ENCODE measurements at regions not wholly inside any gene's neighbourhood (a gene's known extent, or its start where the extent isn't known, plus 50 kb on each side); places are given as distances from the start of the nearest gene placed in this dataset.
"Not testable (repeated sequence)": the region's sequence is repeated elsewhere in the genome, so short reads cannot be mapped to it uniquely, and the experiment has no call there.

GRCh38 chr2:220775856-220776488 lies 796.1 kb downstream of the EPHA4 start:
- no peak for DNase-seq (ENCODE audit: low read depth in 3 of 3)

GRCh38 chr2:220779076-220779475 lies 793.0 kb downstream of the EPHA4 start:
- DNase-seq (ENCODE audit: low read depth in 3 of 3), result not testable (repeated sequence)

- no peak for DNase-seq (ENCODE audit: low read depth in 3 of 3)
Measured at GRCh38 chr2:220779511-220779910, 792.6 kb downstream of the EPHA4 start.

GRCh38 chr2:220779931-220780330 lies 792.2 kb downstream of the EPHA4 start:
- no peak for DNase-seq (ENCODE audit: low read depth in 3 of 3)

- no peak for DNase-seq (ENCODE audit: low read depth in 3 of 3)
Measured at GRCh38 chr2:220781622-220782241, 790.4 kb downstream of the EPHA4 start.

- no peak for DNase-seq (ENCODE audit: low read depth in 3 of 3)
Measured at GRCh38 chr2:220782609-220783113, 789.4 kb downstream of the EPHA4 start.

GRCh38 chr2:220783671-220784070 lies 788.4 kb downstream of the EPHA4 start:
- DNase-seq (ENCODE audit: low read depth in 3 of 3), result no peak

- no peak for DNase-seq (ENCODE audit: low read depth in 3 of 3)
Measured at GRCh38 chr2:220785178-220785577, 786.9 kb downstream of the EPHA4 start.

- DNase-seq (ENCODE audit: low read depth in 3 of 3), result no peak
Measured at GRCh38 chr2:220786216-220786615, 785.9 kb downstream of the EPHA4 start.

GRCh38 chr2:220787251-220787650 lies 784.9 kb downstream of the EPHA4 start:
- no peak for DNase-seq (ENCODE audit: low read depth in 3 of 3)

GRCh38 chr2:220789961-220790360 lies 782.1 kb downstream of the EPHA4 start:
- no peak for DNase-seq (ENCODE audit: low read depth in 3 of 3)

GRCh38 chr2:220795705-220796104 lies 776.4 kb downstream of the EPHA4 start:
- no peak for DNase-seq (ENCODE audit: low read depth in 3 of 3)

- no peak for DNase-seq (ENCODE audit: low read depth in 3 of 3)
Measured at GRCh38 chr2:220811115-220811514, 761.0 kb downstream of the EPHA4 start.

GRCh38 chr2:220811952-220812570 lies 760.0 kb downstream of the EPHA4 start:
- no peak for DNase-seq (ENCODE audit: low read depth in 3 of 3)

GRCh38 chr2:220814441-220814840 lies 757.7 kb downstream of the EPHA4 start:
- no peak for DNase-seq (ENCODE audit: low read depth in 3 of 3)

- no peak for DNase-seq (ENCODE audit: low read depth in 3 of 3)
Measured at GRCh38 chr2:220815698-220816097, 756.4 kb downstream of the EPHA4 start.

- DNase-seq (ENCODE audit: low read depth in 3 of 3), result no peak
Measured at GRCh38 chr2:220821683-220822082, 750.4 kb downstream of the EPHA4 start.

GRCh38 chr2:220823590-220823989 lies 748.5 kb downstream of the EPHA4 start:
- not testable (repeated sequence) for DNase-seq (ENCODE audit: low read depth in 3 of 3)

GRCh38 chr2:220833446-220833845 lies 738.7 kb downstream of the EPHA4 start:
- DNase-seq (ENCODE audit: low read depth in 3 of 3), result no peak

GRCh38 chr2:220835583-220835982 lies 736.5 kb downstream of the EPHA4 start:
- DNase-seq (ENCODE audit: low read depth in 3 of 3), result no peak

- DNase-seq (ENCODE audit: low read depth in 3 of 3), result no peak
Measured at GRCh38 chr2:220837226-220837625, 734.9 kb downstream of the EPHA4 start.

GRCh38 chr2:220842901-220843665 lies 729.0 kb downstream of the EPHA4 start:
- no peak for DNase-seq (ENCODE audit: low read depth in 3 of 3)
